NOMO-1 treated with DMSO at 0.1 percent for 48 hours (cell line): ENCODE measurements at regions not wholly inside any gene's neighbourhood (a gene's known extent, or its start where the extent isn't known, plus 50 kb on each side); places are given as distances from the start of the nearest gene placed in this dataset.
A peak's percentile ranks its signal among the peaks of the same experiment; 100 is the strongest.

Experiments
- DNase-seq: peaks from one replicate; lab custom pipeline; 2025; ENCODE audit not compliant: unreplicated experiment; lab: John Stamatoyannopoulos, UW

GRCh38 chr17:14910916-14911315 is 354.2 kb downstream of the PMP22 start:
- DNase-seq = no peak

GRCh38 chr17:14904386-14904785 is 360.7 kb downstream of the PMP22 start:
- no peak for DNase-seq

GRCh38 chr17:14903854-14904253 is 361.3 kb downstream of the PMP22 start:
- no peak for DNase-seq

- DNase-seq = no peak
These were observed 362.3 kb downstream of the PMP22 start for GRCh38 chr17:14902803-14903202.

GRCh38 chr17:14902297-14902696 is 362.8 kb downstream of the PMP22 start:
- DNase-seq = no peak

- DNase-seq = no peak
These were observed 363.8 kb downstream of the PMP22 start for GRCh38 chr17:14901376-14901775.

GRCh38 chr17:14886200-14886739 is 378.9 kb downstream of the PMP22 start:
- no peak for DNase-seq

- DNase-seq = no peak
These were observed 383.0 kb downstream of the PMP22 start for GRCh38 chr17:14882131-14882530.

GRCh38 chr17:14875557-14876412 is 389.3 kb downstream of the PMP22 start:
- DNase-seq = no peak

GRCh38 chr17:14873996-14874395 is 391.1 kb downstream of the PMP22 start:
- DNase-seq = no peak

- DNase-seq = no peak
These were observed 391.6 kb downstream of the PMP22 start for GRCh38 chr17:14873540-14873939.

GRCh38 chr17:14871921-14872320 is 393.2 kb downstream of the PMP22 start:
- DNase-seq = peak; percentile 17

- no peak for DNase-seq
These were observed 398.9 kb downstream of the PMP22 start for GRCh38 chr17:14866266-14866665.

- no peak for DNase-seq
These were observed 401.0 kb downstream of the PMP22 start for GRCh38 chr17:14864127-14864526.

GRCh38 chr17:14859542-14859941 is 405.6 kb downstream of the PMP22 start:
- no peak for DNase-seq

- no peak for DNase-seq
These were observed 408.9 kb downstream of the PMP22 start for GRCh38 chr17:14856176-14856575.

GRCh38 chr17:14854691-14855090 is 410.4 kb downstream of the PMP22 start:
- no peak for DNase-seq

GRCh38 chr17:14845591-14846281 is 419.4 kb downstream of the PMP22 start:
- no peak for DNase-seq

- no peak for DNase-seq
These were observed 421.9 kb downstream of the PMP22 start for GRCh38 chr17:14843086-14843795.

GRCh38 chr17:14840616-14841231 is 424.4 kb downstream of the PMP22 start:
- DNase-seq = no peak

- DNase-seq = no peak
These were observed 426.6 kb downstream of the PMP22 start for GRCh38 chr17:14838567-14838966.
